ENCODE measurements at regions not wholly inside any gene's neighbourhood (a gene's known extent, or its start where the extent isn't known, plus 50 kb on each side); places are given as distances from the start of the nearest gene placed in this dataset.

- TF ChIP-seq MAX (IDR thresholded peaks at IDR 0.05), result no peak
- TF ChIP-seq, protein P1, sequence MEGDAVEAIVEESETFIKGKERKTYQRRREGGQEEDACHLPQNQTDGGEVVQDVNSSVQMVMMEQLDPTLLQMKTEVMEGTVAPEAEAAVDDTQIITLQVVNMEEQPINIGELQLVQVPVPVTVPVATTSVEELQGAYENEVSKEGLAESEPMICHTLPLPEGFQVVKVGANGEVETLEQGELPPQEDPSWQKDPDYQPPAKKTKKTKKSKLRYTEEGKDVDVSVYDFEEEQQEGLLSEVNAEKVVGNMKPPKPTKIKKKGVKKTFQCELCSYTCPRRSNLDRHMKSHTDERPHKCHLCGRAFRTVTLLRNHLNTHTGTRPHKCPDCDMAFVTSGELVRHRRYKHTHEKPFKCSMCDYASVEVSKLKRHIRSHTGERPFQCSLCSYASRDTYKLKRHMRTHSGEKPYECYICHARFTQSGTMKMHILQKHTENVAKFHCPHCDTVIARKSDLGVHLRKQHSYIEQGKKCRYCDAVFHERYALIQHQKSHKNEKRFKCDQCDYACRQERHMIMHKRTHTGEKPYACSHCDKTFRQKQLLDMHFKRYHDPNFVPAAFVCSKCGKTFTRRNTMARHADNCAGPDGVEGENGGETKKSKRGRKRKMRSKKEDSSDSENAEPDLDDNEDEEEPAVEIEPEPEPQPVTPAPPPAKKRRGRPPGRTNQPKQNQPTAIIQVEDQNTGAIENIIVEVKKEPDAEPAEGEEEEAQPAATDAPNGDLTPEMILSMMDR (IDR thresholded peaks at IDR 0.05; ENCODE audit: low read depth, low read length, missing input control), result no peak
- no peak for TF ChIP-seq RAD21 (IDR thresholded peaks at IDR 0.05)
- no peak for TF ChIP-seq TAF1 (conservative IDR thresholded peaks at IDR 0.05)
- TF ChIP-seq SP1 (IDR thresholded peaks at IDR 0.05), result no peak
- TF ChIP-seq YY1 (IDR thresholded peaks at IDR 0.05), result no peak
- TF ChIP-seq HNF4G (IDR thresholded peaks at IDR 0.05), result no peak
- no peak for TF ChIP-seq REST (IDR thresholded peaks at IDR 0.05)
- no peak for TF ChIP-seq GABPA (IDR thresholded peaks at IDR 0.05 in 1 of 2, conservative IDR thresholded peaks at IDR 0.05 in 1 of 2)
- TF ChIP-seq ZBTB33 (IDR thresholded peaks at IDR 0.05), result no peak
Observed at GRCh38 chrX:78527818-78528217, 131.3 kb downstream of the RTL3 start.

All from liver (tissue), 3 donors.